ENCODE measurements at regions not wholly inside any gene's neighbourhood (a gene's known extent, or its start where the extent isn't known, plus 50 kb on each side); places are given as distances from the start of the nearest gene placed in this dataset.

DNA sequence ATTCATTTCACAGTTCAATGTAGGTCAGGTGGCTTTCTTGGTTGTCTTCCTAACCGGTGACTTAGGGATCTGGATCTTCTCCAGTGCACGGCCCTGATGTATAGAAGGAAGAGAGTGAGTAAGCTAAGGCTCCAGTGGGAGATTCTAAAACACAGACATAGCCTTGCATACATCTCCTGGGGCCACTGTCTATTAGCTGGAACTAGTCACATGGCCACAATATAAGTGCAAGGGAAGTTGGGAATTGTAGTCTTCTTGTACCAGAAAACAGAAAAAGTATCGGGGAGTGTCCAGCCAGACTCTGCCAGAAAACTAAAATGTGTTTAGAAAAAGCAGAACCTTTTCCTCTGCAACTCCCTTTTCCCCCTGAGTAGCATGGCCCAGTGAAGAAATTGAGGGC, 531.6 kb downstream of the VRK1 start:
- Histone ChIP-seq H3K27me3 (ENCODE audit: insufficient read depth, poor library complexity, severe bottlenecking) (no peaks in the 10 kb centered on the region), H3K4me3 (replicated peaks; ENCODE audit: insufficient read depth, low read length) (no peak overlapping the region), H3K27ac (replicated peaks) (no peak overlapping the region)
- TF ChIP-seq, protein P1, sequence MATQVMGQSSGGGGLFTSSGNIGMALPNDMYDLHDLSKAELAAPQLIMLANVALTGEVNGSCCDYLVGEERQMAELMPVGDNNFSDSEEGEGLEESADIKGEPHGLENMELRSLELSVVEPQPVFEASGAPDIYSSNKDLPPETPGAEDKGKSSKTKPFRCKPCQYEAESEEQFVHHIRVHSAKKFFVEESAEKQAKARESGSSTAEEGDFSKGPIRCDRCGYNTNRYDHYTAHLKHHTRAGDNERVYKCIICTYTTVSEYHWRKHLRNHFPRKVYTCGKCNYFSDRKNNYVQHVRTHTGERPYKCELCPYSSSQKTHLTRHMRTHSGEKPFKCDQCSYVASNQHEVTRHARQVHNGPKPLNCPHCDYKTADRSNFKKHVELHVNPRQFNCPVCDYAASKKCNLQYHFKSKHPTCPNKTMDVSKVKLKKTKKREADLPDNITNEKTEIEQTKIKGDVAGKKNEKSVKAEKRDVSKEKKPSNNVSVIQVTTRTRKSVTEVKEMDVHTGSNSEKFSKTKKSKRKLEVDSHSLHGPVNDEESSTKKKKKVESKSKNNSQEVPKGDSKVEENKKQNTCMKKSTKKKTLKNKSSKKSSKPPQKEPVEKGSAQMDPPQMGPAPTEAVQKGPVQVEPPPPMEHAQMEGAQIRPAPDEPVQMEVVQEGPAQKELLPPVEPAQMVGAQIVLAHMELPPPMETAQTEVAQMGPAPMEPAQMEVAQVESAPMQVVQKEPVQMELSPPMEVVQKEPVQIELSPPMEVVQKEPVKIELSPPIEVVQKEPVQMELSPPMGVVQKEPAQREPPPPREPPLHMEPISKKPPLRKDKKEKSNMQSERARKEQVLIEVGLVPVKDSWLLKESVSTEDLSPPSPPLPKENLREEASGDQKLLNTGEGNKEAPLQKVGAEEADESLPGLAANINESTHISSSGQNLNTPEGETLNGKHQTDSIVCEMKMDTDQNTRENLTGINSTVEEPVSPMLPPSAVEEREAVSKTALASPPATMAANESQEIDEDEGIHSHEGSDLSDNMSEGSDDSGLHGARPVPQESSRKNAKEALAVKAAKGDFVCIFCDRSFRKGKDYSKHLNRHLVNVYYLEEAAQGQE (IDR thresholded peaks at IDR 0.05; ENCODE audit: insufficient replicate concordance, low read depth) = no peak
- TF ChIP-seq, protein P2, sequence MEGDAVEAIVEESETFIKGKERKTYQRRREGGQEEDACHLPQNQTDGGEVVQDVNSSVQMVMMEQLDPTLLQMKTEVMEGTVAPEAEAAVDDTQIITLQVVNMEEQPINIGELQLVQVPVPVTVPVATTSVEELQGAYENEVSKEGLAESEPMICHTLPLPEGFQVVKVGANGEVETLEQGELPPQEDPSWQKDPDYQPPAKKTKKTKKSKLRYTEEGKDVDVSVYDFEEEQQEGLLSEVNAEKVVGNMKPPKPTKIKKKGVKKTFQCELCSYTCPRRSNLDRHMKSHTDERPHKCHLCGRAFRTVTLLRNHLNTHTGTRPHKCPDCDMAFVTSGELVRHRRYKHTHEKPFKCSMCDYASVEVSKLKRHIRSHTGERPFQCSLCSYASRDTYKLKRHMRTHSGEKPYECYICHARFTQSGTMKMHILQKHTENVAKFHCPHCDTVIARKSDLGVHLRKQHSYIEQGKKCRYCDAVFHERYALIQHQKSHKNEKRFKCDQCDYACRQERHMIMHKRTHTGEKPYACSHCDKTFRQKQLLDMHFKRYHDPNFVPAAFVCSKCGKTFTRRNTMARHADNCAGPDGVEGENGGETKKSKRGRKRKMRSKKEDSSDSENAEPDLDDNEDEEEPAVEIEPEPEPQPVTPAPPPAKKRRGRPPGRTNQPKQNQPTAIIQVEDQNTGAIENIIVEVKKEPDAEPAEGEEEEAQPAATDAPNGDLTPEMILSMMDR (IDR thresholded peaks at IDR 0.05; ENCODE audit: insufficient read depth, low read length) = no peak
- no peak for TF ChIP-seq GABPA (IDR thresholded peaks at IDR 0.05; ENCODE audit: low read depth)
- TF ChIP-seq SPI1 (IDR thresholded peaks at IDR 0.05; ENCODE audit: borderline replicate concordance, low read depth) = no peak
- TF ChIP-seq POLR2AphosphoS5 (IDR thresholded peaks at IDR 0.05; ENCODE audit: low read depth) = no peak
- no peak for DNase-seq (ENCODE audit: low read depth in 1 of 2, low spot score in 1 of 2)

GRCh38 chr14:97329701-97330100, 532.5 kb downstream of the VRK1 start:
- Histone ChIP-seq H3K27me3 (ENCODE audit: insufficient read depth, poor library complexity, severe bottlenecking) (no peaks in the 10 kb centered on the region), H3K27ac (replicated peaks) (no peak overlapping the region), H3K4me3 (replicated peaks; ENCODE audit: insufficient read depth, low read length) (no peak overlapping the region)
- no peak for DNase-seq (ENCODE audit: low read depth in 1 of 2, low spot score in 1 of 2)
- TF ChIP-seq POLR2AphosphoS5 (IDR thresholded peaks at IDR 0.05; ENCODE audit: low read depth) (no peak), GABPA (IDR thresholded peaks at IDR 0.05; ENCODE audit: low read depth) (no peak), SPI1 (IDR thresholded peaks at IDR 0.05; ENCODE audit: borderline replicate concordance, low read depth) (no peak)
- TF ChIP-seq, protein P2 (IDR thresholded peaks at IDR 0.05; ENCODE audit: insufficient read depth, low read length) = no peak
- TF ChIP-seq, protein P1 (IDR thresholded peaks at IDR 0.05; ENCODE audit: insufficient replicate concordance, low read depth) = no peak

DNA sequence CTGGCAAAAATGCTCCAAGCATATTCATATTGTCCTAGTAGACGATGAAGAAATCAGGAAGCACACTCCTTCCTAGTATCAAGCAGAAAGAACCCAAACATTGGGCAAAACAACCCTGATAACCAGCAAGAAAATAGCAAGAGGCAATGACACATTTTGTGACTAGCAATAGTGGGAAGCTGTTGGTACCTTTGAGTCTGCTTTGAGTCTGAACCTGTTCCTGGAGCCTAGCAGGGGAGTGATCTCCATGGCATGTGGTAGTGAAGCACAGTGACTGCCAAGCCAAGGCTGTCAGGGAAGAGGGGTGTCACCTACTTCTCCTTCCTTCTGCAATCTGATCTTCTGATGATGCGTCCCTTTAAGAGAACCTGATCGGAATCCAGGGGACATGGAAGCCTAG, 533.9 kb downstream of the VRK1 start:
- DNase-seq (ENCODE audit: low read depth in 1 of 2, low spot score in 1 of 2) = no peak
- no peak for TF ChIP-seq POLR2AphosphoS5 (IDR thresholded peaks at IDR 0.05; ENCODE audit: low read depth)
- no peak for TF ChIP-seq GABPA (IDR thresholded peaks at IDR 0.05; ENCODE audit: low read depth)
- TF ChIP-seq, protein P1 (IDR thresholded peaks at IDR 0.05; ENCODE audit: insufficient replicate concordance, low read depth) = no peak
- no peak for TF ChIP-seq SPI1 (IDR thresholded peaks at IDR 0.05; ENCODE audit: borderline replicate concordance, low read depth)
- TF ChIP-seq, protein P2 (IDR thresholded peaks at IDR 0.05; ENCODE audit: insufficient read depth, low read length) = no peak
- no peak overlapping the region for H3K27ac ChIP-seq (replicated peaks)
- no peaks in the 10 kb centered on the region for H3K27me3 ChIP-seq (ENCODE audit: insufficient read depth, poor library complexity, severe bottlenecking)
- no peak overlapping the region for H3K4me3 ChIP-seq (replicated peaks; ENCODE audit: insufficient read depth, low read length)
